Neural progenitor cell (in vitro differentiated cells): ENCODE measurements at regions not wholly inside any gene's neighbourhood (a gene's known extent, or its start where the extent isn't known, plus 50 kb on each side); places are given as distances from the start of the nearest gene placed in this dataset.

Experiments used
- DNase-seq: peaks from one replicate; pipeline ENCODE4 v3.0.0-alpha.2; 2016; ENCODE audit warnings: low spot score
- H2AFZ ChIP-seq: fragments of 200-600 bp; sonication (generic); replicated peaks from 2 replicates; pipeline ENCODE4 v1.6.1; 2016; ENCODE audit warnings: antibody characterized with exemption
- H3F3A ChIP-seq: fragments of 200-600 bp; sonication (generic); 2 replicates; pipeline ENCODE4 v1.6.1; 2016; ENCODE audit warnings: antibody characterized with exemption, low read depth
- H3K27ac ChIP-seq: fragments of 200-600 bp; sonication (generic); 2 replicates; pipeline ENCODE4 v1.5.1; 2016; ENCODE audit warnings: mild to moderate bottlenecking
- H3K27me3 ChIP-seq: fragments of 200-600 bp; sonication (generic); 2 replicates; pipeline ENCODE4 v1.6.1; 2016; ENCODE audit warnings: mild to moderate bottlenecking, moderate library complexity
- H3K36me3 ChIP-seq: fragments of 200-600 bp; sonication (generic); 2 replicates; pipeline ENCODE4 v1.5.1; 2016
- H3K4me1 ChIP-seq: fragments of 200-600 bp; sonication (generic); 2 replicates; pipeline ENCODE4 v1.6.1; 2016; ENCODE audit warnings: mixed run types
- H3K4me2 ChIP-seq: fragments of 200-600 bp; sonication (generic); 2 replicates; pipeline ENCODE4 v1.6.1; 2016
- H3K4me3 ChIP-seq: fragments of 200-600 bp; sonication (generic); 2 replicates; pipeline ENCODE4 v1.5.1; 2016
- H3K79me2 ChIP-seq: fragments of 200-600 bp; sonication (generic); 2 replicates; pipeline ENCODE4 v1.6.1; 2016; ENCODE audit warnings: low read depth
- H3K9ac ChIP-seq: fragments of 200-600 bp; sonication (generic); 2 replicates; pipeline ENCODE4 v1.6.1; 2016
- H3K9me3 ChIP-seq: fragments of 200-600 bp; sonication (generic); 2 replicates; pipeline ENCODE4 v1.5.1; 2016; ENCODE audit warnings: low read depth
- H4K20me1 ChIP-seq: fragments of 200-600 bp; sonication (generic); 2 replicates; pipeline ENCODE4 v1.6.1; 2016; ENCODE audit warnings: low read depth
- H3K27ac Mint-ChIP-seq: 3 replicates; pipeline ENCODE4 v1.8.0; 2021; ENCODE audit warnings: mixed read lengths
- H3K27me3 Mint-ChIP-seq: 2 replicates; pipeline ENCODE4 v1.8.0; 2022; ENCODE audit warnings: low read depth, mild to moderate bottlenecking, inconsistent platforms, moderate library complexity, mixed read lengths; ENCODE audit not compliant: insufficient read depth
- H3K36me3 Mint-ChIP-seq: 3 replicates; pipeline ENCODE4 v1.8.0; 2021; ENCODE audit warnings: mixed read lengths
- H3K4me1 Mint-ChIP-seq: 3 replicates; pipeline ENCODE4 v1.8.0; 2021; ENCODE audit warnings: mixed read lengths
- H3K4me3 Mint-ChIP-seq: 3 replicates; pipeline ENCODE4 v1.8.0; 2021; ENCODE audit warnings: mild to moderate bottlenecking, moderate library complexity, mixed read lengths
- H3K9me3 Mint-ChIP-seq: 3 replicates; pipeline ENCODE4 v1.8.0; 2020; ENCODE audit warnings: mixed read lengths
- CTCF ChIP-seq: fragments of 200-600 bp; sonication (generic); IDR thresholded peaks from 2 replicates; pipeline ENCODE4 v1.5.1; 2017; ENCODE audit warnings: antibody characterized with exemption, mild to moderate bottlenecking
- EZH2 ChIP-seq: fragments of 200-600 bp; sonication (generic); IDR thresholded peaks from 2 replicates; pipeline ENCODE4 v1.6.1; 2017; ENCODE audit warnings: antibody characterized with exemption, mild to moderate bottlenecking, moderate library complexity
- EZH2phosphoT487 ChIP-seq: fragments of 200-600 bp; sonication (generic); IDR thresholded peaks from 2 replicates; pipeline ENCODE4 v1.6.1; 2017; ENCODE audit warnings: antibody characterized with exemption

- no peaks in the 10 kb centered on the region for H4K20me1 ChIP-seq
- no peak overlapping the region for H3K27ac Mint-ChIP-seq
- no peaks in the 10 kb centered on the region for H3K4me1 ChIP-seq
- H3K9me3 ChIP-seq: no peaks in the 10 kb centered on the region
- H2AFZ ChIP-seq: no peak overlapping the region
- H3K36me3 ChIP-seq: no peaks in the 10 kb centered on the region
- no peaks in the 10 kb centered on the region for H3K79me2 ChIP-seq
- no peak for TF ChIP-seq EZH2
- TF ChIP-seq CTCF: no peak
- TF ChIP-seq EZH2phosphoT487: no peak
- no peaks in the 10 kb centered on the region for H3K27me3 ChIP-seq
- no peak for DNase-seq
- H3K4me3 Mint-ChIP-seq: no peak overlapping the region
- H3K4me1 Mint-ChIP-seq: no peaks in the 10 kb centered on the region
- no peak overlapping the region for H3K27ac ChIP-seq
- no peaks in the 10 kb centered on the region for H3F3A ChIP-seq
- H3K4me2 ChIP-seq: no peak overlapping the region
- H3K9me3 Mint-ChIP-seq: peaks cover 3% of the 10 kb centered on the region
- H3K4me3 ChIP-seq: no peak overlapping the region
- no peaks in the 10 kb centered on the region for H3K36me3 Mint-ChIP-seq
- no peak overlapping the region for H3K9ac ChIP-seq
- peaks cover 6% of the 10 kb centered on the region for H3K27me3 Mint-ChIP-seq
Measured at GRCh38 chrX:110871839-110872238, 76.2 kb upstream of the CHRDL1 start.

- Histone ChIP-seq H3K4me3 (no peak overlapping the region), H3K9me3 (no peaks in the 10 kb centered on the region), H3F3A (no peaks in the 10 kb centered on the region), H3K79me2 (no peaks in the 10 kb centered on the region), H3K27me3 (no peaks in the 10 kb centered on the region), H3K36me3 (no peaks in the 10 kb centered on the region), H4K20me1 (no peaks in the 10 kb centered on the region), H2AFZ (no peak overlapping the region), H3K9ac (no peak overlapping the region), H3K4me1 (no peaks in the 10 kb centered on the region), H3K27ac (no peak overlapping the region), H3K4me2 (no peak overlapping the region)
- TF ChIP-seq EZH2 (no peak), CTCF (no peak), EZH2phosphoT487 (no peak)
- H3K27ac Mint-ChIP-seq: no peak overlapping the region
- no peaks in the 10 kb centered on the region for H3K36me3 Mint-ChIP-seq
- peaks cover 3% of the 10 kb centered on the region for H3K9me3 Mint-ChIP-seq
- no peaks in the 10 kb centered on the region for H3K4me1 Mint-ChIP-seq
- DNase-seq: no peak
- peaks cover 5% of the 10 kb centered on the region for H3K27me3 Mint-ChIP-seq
- H3K4me3 Mint-ChIP-seq: no peak overlapping the region
Measured at GRCh38 chrX:110866421-110866820, 70.8 kb upstream of the CHRDL1 start.

GRCh38 chrX:110863883-110864282 lies 68.3 kb upstream of the CHRDL1 start:
- Histone ChIP-seq H4K20me1 (no peaks in the 10 kb centered on the region), H3K4me3 (no peak overlapping the region), H3F3A (no peaks in the 10 kb centered on the region), H3K36me3 (no peaks in the 10 kb centered on the region), H3K27me3 (no peaks in the 10 kb centered on the region), H3K9me3 (no peaks in the 10 kb centered on the region), H3K4me1 (no peaks in the 10 kb centered on the region), H3K9ac (no peak overlapping the region), H2AFZ (no peak overlapping the region), H3K4me2 (no peak overlapping the region), H3K79me2 (no peaks in the 10 kb centered on the region), H3K27ac (no peak overlapping the region)
- H3K9me3 Mint-ChIP-seq: peaks cover 5% of the 10 kb centered on the region
- H3K4me1 Mint-ChIP-seq: no peaks in the 10 kb centered on the region
- TF ChIP-seq CTCF: no peak
- no peak for TF ChIP-seq EZH2
- H3K4me3 Mint-ChIP-seq: no peak overlapping the region
- DNase-seq: no peak
- peaks cover 3% of the 10 kb centered on the region for H3K27me3 Mint-ChIP-seq
- no peaks in the 10 kb centered on the region for H3K36me3 Mint-ChIP-seq
- H3K27ac Mint-ChIP-seq: no peak overlapping the region

GRCh38 chrX:110858565-110858964 lies 62.9 kb upstream of the CHRDL1 start:
- Histone ChIP-seq H3K27ac (no peak overlapping the region), H3K4me3 (no peak overlapping the region), H3K9ac (no peak overlapping the region), H3K9me3 (no peaks in the 10 kb centered on the region), H4K20me1 (no peaks in the 10 kb centered on the region), H3K4me1 (no peaks in the 10 kb centered on the region), H3K27me3 (no peaks in the 10 kb centered on the region), H3F3A (no peaks in the 10 kb centered on the region), H3K79me2 (no peaks in the 10 kb centered on the region), H2AFZ (no peak overlapping the region), H3K36me3 (no peaks in the 10 kb centered on the region), H3K4me2 (no peak overlapping the region)
- Mint-ChIP-seq H3K4me1 (peaks cover 12% of the 10 kb centered on the region), H3K27me3 (peaks cover 11% of the 10 kb centered on the region), H3K36me3 (no peaks in the 10 kb centered on the region), H3K27ac (no peak overlapping the region), H3K9me3 (peaks cover 8% of the 10 kb centered on the region), H3K4me3 (no peak overlapping the region)
- TF ChIP-seq EZH2phosphoT487 (no peak), EZH2 (no peak), CTCF (no peak)
- DNase-seq: no peak
